Dermis blood vessel endothelial cell (primary cell): ENCODE measurements at regions not wholly inside any gene's neighbourhood (a gene's known extent, or its start where the extent isn't known, plus 50 kb on each side); places are given as distances from the start of the nearest gene placed in this dataset.

ENCODE experiments used
- DNase-seq: peaks from one replicate; pipeline ENCODE4 v3.0.0; 2010

GRCh38 chr7:32170838-32171237 is 100.6 kb upstream of the PDE1C start:
- no peak for DNase-seq

GRCh38 chr7:32169228-32169627 is 99.0 kb upstream of the PDE1C start:
- no peak for DNase-seq

DNA sequence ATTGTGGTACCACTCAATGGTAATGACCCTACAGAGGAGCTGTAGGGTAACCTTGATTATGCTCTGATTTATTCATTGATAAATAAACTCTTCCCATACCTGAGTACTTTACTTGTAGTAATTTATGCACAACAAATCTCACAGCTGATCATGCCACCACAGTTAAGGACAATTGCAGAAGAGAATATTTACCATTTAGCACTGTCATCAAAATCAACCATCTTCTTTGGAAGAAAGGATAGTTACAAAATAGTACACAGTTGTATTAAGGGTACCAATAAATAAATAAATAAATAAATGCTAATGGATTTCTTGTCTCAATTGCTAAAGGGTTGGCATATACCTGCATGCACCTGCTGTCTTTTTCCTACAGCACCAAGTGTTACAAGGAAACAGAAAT is 97.6 kb upstream of the PDE1C start:
- no peak for DNase-seq

DNA sequence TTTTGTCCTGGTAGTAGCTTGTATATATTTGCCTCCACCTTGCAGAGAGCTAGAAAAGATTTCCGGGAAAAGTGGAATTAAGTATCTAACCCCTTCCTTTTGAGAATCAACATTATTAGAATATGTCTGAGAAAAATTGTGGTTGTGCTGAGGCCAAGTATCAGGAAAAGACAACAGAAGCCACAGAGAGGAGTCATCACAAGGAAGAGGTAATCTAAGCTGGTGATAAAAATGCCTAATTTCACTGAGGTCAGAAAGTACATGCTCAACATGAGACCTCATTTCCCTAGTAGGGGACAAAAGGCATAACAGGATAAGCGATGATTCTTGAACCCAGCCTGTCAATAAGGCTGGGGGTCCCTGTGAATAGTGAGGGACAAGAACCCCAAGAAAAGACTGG is 97.0 kb upstream of the PDE1C start:
- DNase-seq: no peak

GRCh38 chr7:32164341-32164996 is 94.3 kb upstream of the PDE1C start:
- peak; percentile 82 for DNase-seq

- no peak for DNase-seq
Measured at GRCh38 chr7:32163896-32164295, 93.7 kb upstream of the PDE1C start.

DNA sequence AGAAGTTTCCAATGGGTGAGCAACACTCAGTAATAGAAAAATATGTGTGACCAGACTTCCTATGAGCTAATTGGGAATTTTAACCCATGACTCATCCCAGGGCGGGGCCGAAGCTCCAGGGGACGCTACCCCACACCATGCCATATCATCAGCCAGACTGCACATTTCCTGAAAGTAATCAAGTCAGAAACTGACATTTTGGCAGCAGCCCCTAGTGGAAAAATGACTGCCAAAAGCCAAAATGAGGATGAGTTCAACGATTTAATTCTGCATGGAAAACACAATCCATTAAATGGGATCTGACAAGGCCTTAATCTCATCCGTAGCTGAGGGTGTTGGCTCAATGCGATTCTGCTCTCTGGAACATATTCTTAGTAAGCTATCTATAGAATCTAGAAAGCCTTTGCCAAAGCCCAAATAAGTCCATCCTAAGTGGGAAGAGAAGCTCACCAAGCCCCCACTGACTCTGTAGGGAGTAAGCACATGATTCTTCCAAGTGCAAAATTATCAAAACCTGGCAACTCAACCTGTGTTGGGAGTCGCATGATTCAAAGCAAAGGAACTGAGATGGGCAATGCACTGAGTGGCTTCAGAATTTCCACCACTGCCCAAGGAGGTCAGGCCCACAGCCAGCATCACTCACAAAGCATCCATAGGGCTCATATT is 93.1 kb upstream of the PDE1C start:
- DNase-seq: peak; percentile 93

- DNase-seq: no peak
Measured at GRCh38 chr7:32161708-32162107, 91.5 kb upstream of the PDE1C start.

- DNase-seq: peak; percentile 62
Measured at GRCh38 chr7:32158751-32159745, 88.8 kb upstream of the PDE1C start.

DNA sequence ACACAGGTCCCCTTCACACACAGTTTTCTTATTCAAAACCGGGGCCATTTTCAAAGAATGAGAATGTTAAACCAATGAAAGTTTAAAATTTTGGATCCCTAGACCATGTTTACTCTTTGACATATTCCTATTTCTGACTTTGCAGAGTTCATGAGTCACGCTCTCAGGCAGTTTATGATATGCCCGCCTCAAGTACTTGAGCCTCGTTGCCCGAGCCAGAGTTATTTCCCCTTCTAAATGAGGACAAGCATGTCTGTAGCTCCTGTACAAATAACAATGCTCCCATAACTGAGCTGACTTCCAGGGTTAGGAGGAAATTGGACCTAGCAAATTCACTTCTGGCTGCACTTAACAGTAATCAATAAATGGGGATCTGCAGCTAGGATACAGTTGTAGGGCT is 87.9 kb upstream of the PDE1C start:
- peak; percentile 82 for DNase-seq

DNA sequence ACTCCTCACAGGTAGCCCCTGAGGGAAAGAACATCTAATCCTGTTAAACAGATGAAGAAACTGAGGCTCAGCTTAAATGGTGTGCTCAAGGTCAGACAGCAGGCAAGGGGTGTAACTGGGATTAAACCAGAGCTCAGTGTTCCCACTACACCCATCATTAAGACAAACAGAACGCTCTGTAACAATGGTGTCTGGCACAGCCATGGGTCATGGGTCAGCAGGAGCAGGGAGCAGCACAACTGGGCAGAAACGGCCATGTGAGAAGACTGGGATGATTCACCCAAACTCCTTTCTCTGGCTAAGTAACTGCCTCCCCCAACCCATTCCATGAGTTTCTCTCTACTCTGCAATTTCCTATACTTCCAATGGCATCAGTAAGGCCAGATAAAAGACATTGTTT is 85.5 kb upstream of the PDE1C start:
- peak; percentile 51 for DNase-seq

DNA sequence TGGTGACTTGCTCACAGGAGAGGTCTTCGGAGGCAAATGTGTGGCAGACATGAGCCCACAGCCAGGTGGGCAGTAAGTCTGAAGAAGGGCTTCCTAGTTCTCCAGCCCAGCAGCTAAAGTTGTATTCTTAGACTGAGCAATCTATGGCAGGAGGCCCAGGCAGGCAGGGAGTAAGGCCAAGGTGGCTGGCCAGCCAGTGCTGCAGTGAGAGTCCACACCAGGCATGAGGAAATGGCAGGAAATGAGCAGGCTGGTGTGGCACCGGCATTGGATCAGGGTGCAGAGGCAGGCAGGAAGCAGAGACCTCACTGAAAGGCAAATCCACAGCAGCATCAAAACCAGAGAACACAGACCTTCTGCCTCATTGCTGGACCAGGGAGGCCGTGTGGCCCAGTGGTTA is 84.6 kb upstream of the PDE1C start:
- DNase-seq: peak; percentile 75

GRCh38 chr7:32153006-32153405 is 82.8 kb upstream of the PDE1C start:
- DNase-seq: no peak

- no peak for DNase-seq
Measured at GRCh38 chr7:32152576-32152975, 82.4 kb upstream of the PDE1C start.

DNA sequence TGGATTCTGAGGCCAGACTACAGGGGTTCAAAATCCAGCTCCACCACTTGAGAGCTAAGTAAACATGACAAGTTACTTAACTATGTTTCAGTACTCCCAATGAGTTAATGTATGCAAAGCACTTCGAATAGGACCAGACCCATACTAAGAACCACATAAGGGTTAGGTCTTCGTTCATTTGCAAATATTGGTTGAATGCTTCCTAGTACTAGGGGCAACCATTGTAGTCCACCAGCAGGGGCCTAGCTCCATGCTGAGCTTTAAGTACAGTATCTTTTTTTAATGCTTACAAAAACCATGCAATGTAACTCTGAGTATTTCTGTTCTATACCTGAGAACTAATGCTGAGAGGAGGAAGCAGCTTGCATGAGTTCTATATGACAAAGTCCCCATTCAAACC is 80.4 kb upstream of the PDE1C start:
- DNase-seq: no peak

DNA sequence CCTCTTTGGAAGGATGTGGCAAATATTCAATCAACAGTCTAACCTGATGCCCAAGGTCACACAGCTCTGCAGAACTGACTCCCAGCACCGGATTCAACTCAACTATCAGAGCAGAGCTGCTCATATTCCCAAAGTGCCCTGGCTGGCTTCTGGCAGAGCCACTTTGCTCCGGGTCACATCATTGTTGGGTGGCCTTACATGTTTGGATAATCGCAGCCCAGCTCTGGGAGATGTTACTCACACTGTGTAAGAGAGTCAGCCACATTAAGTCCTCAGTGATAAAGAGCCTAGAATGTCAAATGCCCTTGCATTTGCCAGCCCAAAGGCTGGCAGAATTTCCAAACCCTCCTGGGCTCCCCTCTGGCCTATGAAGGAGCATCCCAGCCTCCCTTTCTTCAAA is 79.8 kb upstream of the PDE1C start:
- no peak for DNase-seq

GRCh38 chr7:32147546-32148268 is 77.5 kb upstream of the PDE1C start:
- DNase-seq: no peak

- no peak for DNase-seq
Measured at GRCh38 chr7:32145911-32146310, 75.7 kb upstream of the PDE1C start.

DNA sequence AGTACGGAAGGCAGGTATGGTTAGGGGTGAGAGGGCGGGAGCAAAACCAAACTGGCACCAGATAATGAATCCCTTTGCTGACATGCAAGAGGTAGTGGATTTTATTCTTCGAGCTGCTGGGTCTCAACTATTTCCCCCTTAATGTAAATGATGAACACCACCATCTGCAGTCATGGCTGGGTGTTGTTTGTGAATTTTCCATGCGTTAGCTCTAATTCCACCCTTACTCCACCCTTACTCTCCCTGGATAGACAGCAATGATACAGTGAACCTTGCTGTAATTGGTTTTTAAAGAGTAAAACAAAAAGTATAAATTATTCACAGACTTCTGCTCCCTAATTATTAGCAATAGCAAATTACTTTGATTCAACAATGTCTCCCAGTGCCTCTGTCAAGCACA is 74.5 kb upstream of the PDE1C start:
- no peak for DNase-seq

- DNase-seq: no peak
Measured at GRCh38 chr7:32143301-32143700, 73.1 kb upstream of the PDE1C start.

- no peak for DNase-seq
Measured at GRCh38 chr7:32142649-32143048, 72.4 kb upstream of the PDE1C start.

GRCh38 chr7:32140210-32140939 is 70.2 kb upstream of the PDE1C start:
- peak; percentile 20 for DNase-seq
